Ecto neural progenitor cell (in vitro differentiated cells): ENCODE measurements at regions not wholly inside any gene's neighbourhood (a gene's known extent, or its start where the extent isn't known, plus 50 kb on each side); places are given as distances from the start of the nearest gene placed in this dataset.
"Not testable (repeated sequence)": the region's sequence is repeated elsewhere in the genome, so short reads cannot be mapped to it uniquely, and the experiment has no call there.

Experiments
- DNase-seq: peaks from one replicate; pipeline ENCODE4 v3.0.0-alpha.2; 2018; ENCODE audit warnings: low spot score

- no peak for DNase-seq
These were observed 956.4 kb downstream of the AACS start for GRCh38 chr12:126021675-126022074.

GRCh38 chr12:126027825-126028224 is 962.6 kb downstream of the AACS start:
- DNase-seq = no peak

GRCh38 chr12:126030573-126030972 is 965.3 kb downstream of the AACS start:
- DNase-seq = no peak

- no peak for DNase-seq
These were observed 968.5 kb downstream of the AACS start for GRCh38 chr12:126033751-126034150.

- DNase-seq = no peak
These were observed 971.1 kb downstream of the AACS start for GRCh38 chr12:126036348-126036747.

GRCh38 chr12:126038434-126038833 is 973.2 kb downstream of the AACS start:
- no peak for DNase-seq

GRCh38 chr12:126040307-126040706 is 975.1 kb downstream of the AACS start:
- DNase-seq = no peak

- no peak for DNase-seq
These were observed 977.1 kb downstream of the AACS start for GRCh38 chr12:126042286-126042685.

GRCh38 chr12:126049501-126049900 is 984.3 kb downstream of the AACS start:
- not testable (repeated sequence) for DNase-seq

GRCh38 chr12:126051611-126052107 is 986.4 kb downstream of the AACS start:
- no peak for DNase-seq

GRCh38 chr12:126055521-126055920 is 990.3 kb downstream of the AACS start:
- DNase-seq = no peak

GRCh38 chr12:126061777-126062176 is 996.5 kb downstream of the AACS start:
- DNase-seq = no peak

GRCh38 chr12:126064028-126064427 is 998.8 kb downstream of the AACS start:
- no peak for DNase-seq

GRCh38 chr12:126067626-126068329 is 1002.5 kb downstream of the AACS start:
- DNase-seq = no peak

GRCh38 chr12:126069549-126070165 is 1004.4 kb downstream of the AACS start:
- peak; percentile 82 for DNase-seq

GRCh38 chr12:126076515-126076914 is 1011.3 kb downstream of the AACS start:
- DNase-seq = no peak

- DNase-seq = no peak
These were observed 1018.7 kb downstream of the AACS start for GRCh38 chr12:126083926-126084325.

GRCh38 chr12:126084480-126084879 is 1019.2 kb downstream of the AACS start:
- no peak for DNase-seq

- no peak for DNase-seq
These were observed 1021.0 kb downstream of the AACS start for GRCh38 chr12:126086242-126086641.

- no peak for DNase-seq
These were observed 1022.5 kb downstream of the AACS start for GRCh38 chr12:126087692-126088091.

- DNase-seq = peak; percentile 60
These were observed 1028.7 kb downstream of the AACS start for GRCh38 chr12:126093908-126094307.

- DNase-seq = no peak
These were observed 1030.7 kb downstream of the AACS start for GRCh38 chr12:126095748-126096510.

- no peak for DNase-seq
These were observed 1041.5 kb downstream of the AACS start for GRCh38 chr12:126106706-126107105.
